Fibroblast of peridontal ligament (primary cell): ENCODE measurements at regions not wholly inside any gene's neighbourhood (a gene's known extent, or its start where the extent isn't known, plus 50 kb on each side); places are given as distances from the start of the nearest gene placed in this dataset.
"Not testable (repeated sequence)": the region's sequence is repeated elsewhere in the genome, so short reads cannot be mapped to it uniquely, and the experiment has no call there.

Experiments used
- DNase-seq: peaks from one replicate; pipeline ENCODE4 v3.0.0-alpha.2; 2010; ENCODE audit errors: extremely low read depth

- DNase-seq: no peak
These were observed 271.4 kb upstream of the GRM3 start for GRCh38 chr7:86372262-86372661.

GRCh38 chr7:86366946-86367345, 276.8 kb upstream of the GRM3 start:
- no peak for DNase-seq

DNA sequence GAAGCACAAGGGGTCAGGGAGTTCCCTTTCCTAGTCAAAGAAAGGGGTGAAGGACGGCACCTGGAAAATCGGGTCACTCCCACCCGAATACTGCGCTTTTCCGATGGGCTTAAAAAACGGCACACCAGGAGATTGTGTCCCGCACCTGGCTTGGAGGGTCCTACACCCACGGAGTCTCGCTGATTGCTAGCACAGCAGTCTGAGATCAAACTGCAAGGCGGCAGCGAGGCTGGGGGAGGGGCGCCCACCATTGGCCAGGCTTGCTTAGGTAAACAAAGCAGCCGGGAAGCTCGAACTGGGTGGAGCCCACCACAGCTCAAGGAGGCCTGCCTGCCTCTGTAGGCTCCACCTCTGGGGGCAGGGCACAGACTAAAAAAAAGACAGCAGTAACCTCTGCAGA, 303.3 kb upstream of the GRM3 start:
- DNase-seq: not testable (repeated sequence)

DNA sequence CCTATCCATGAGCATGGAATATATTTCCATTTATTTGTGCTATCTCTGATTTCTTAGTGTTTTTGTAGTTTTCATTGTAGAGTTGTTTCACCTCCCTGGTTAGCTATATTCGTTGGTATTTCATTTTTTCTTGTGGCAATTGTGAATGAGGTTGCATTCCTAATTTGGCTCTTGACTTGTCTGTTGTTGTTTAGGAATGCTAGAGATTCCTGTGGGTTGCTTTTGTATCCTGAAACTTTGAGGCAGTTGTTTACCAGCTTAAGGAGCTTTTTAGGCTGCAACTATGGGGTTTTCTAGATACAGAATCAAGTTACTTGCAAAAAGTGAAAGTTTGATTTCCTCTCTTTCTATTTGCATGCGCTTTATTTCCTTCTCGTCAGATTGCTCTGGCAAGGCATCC, 304.7 kb upstream of the GRM3 start:
- no peak for DNase-seq

DNA sequence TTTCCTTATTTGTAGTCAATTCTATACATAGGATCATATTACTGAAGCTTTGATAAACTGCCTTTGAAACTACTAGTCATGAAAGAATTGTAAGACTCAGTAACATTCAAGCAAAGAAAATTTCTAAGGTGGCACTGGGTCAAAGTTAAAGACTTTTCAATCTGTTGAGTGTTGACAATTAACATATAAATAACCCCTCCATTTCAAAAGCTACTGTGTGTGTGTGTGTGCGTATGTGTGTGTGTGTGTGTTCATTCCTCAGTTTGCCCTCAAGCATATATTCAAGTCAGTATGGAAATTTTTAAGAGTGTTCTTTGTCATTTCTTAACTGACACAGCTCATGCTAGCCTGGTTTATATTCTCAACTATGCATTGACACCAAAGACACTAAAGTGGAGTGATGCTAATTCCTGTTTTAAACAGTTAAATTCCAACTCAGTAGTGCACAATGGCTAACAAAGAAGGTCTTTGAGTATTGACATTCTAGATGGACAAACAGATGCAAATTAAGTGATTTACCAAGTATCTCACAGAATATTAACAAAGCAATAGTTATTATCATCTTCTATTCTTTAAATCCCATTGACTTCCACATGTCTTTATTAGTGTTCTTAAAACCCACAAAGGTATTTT, 314.8 kb upstream of the GRM3 start:
- no peak for DNase-seq

DNA sequence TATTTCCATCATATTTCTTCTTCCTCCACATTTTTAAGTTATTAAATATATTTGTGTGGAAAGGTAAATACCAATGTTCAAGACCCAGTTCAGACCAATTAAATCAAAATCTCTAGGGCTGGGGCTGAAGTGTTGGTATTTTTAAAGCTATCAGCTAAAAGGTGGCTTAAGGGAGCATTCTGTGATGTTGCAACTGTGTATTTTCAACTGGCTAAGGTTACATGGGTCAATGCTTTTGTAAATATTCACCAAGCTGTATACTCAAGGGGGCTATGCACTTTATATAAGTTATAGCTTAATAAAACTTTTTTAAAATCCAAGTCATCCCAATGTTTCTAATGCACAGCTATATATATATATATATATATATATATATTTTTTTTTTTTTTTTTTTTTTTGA, 316.9 kb upstream of the GRM3 start:
- no peak for DNase-seq

- no peak for DNase-seq
These were observed 322.8 kb upstream of the GRM3 start for GRCh38 chr7:86320889-86321288.

GRCh38 chr7:86320341-86320740, 323.4 kb upstream of the GRM3 start:
- no peak for DNase-seq

DNA sequence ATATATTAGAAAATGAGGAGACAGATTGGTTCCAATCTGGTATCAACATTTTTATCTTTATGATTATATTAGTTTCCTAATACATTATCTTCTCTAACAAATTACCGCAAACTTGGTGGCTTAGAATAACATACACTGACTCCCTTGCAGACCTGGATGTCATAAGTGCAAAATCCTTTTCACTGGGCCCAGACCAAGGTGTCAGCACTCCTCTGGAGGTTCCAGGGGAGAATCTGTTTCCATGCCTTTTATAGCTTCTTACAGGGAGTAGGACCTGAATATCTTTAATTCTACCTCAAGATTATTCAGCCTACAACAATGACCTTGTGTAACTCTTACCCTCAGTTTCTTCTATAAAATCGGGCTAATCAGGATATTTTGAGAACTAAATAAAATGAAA, 329.9 kb upstream of the GRM3 start:
- DNase-seq: no peak

DNA sequence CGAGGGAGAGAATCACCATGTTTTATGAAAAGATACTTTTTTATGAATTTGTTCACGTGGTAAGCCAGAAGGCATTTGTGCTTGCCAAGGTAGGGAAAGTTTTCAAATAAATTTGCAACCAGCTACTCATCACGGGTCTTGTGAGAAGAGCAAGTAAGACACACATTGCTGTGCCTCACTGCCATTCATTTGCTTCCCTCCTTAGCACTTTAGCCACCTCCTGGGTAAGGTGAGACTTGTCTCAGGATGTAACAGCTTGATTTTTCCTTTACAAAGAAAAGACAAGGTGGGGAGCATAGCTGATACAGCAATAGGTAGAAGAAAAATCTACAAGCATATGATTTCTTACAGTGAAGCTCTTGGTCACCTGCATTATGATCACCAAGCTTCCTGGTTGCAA, 342.4 kb upstream of the GRM3 start:
- no peak for DNase-seq

- DNase-seq: no peak
These were observed 348.2 kb upstream of the GRM3 start for GRCh38 chr7:86295526-86295925.

DNA sequence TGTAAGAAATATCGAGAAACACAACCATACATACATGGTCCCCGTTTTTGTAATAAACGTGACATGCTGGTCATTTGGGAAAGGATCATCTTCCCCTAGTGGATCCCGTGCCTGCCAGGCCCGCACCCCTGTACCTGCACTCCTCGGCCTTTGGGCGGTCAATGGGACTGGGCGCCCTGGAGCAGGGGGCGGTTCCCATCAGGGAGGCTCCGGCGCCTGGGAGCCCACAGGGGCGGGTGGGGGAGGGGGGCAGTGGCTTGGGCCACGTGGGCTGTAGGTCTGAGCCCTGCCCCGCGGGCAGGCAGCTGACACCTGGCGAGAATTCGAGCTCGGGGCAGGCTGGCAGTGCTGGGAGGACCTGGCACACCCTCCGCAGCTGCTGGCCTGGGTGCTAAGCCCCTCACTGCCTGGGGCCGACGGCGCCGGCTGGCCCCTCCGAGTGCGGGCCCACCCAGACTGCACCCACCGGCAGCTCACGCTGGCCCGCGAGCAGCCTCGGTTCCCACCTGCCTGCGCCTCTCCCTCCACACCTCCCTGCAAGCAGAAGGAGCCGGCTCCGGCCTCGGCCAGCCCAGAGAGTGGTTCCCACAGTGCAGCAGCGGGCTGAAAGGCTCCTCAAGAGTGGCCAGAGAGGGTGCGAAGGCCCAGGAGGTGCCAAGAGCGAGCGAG, 361.6 kb upstream of the GRM3 start:
- no peak for DNase-seq

- DNase-seq: no peak
These were observed 363.6 kb upstream of the GRM3 start for GRCh38 chr7:86280150-86280549.

- no peak for DNase-seq
These were observed 380.9 kb upstream of the GRM3 start for GRCh38 chr7:86262781-86263180.

GRCh38 chr7:86257894-86258293, 385.8 kb upstream of the GRM3 start:
- no peak for DNase-seq

DNA sequence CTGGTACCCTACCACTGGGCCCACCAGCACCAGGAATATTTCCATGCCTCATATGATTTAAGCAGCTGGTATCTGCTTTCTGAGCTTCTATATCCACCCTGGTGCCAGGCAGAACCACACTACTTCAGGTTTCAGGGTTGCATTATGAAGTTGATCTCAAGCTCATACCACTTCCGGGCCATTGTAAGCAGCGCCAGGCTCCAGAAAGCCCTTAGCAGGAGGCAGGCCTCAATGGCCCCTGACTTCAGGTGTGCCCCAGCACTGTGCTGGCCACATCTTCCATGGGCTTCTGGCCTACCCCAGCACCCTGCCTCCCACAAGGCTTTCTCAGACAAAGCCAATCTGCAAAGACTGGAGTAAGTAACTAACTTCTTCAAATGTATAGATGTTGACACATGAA, 391.3 kb upstream of the GRM3 start:
- no peak for DNase-seq

- DNase-seq: no peak
These were observed 394.7 kb upstream of the GRM3 start for GRCh38 chr7:86248977-86249376.

GRCh38 chr7:86243171-86243570, 400.5 kb upstream of the GRM3 start:
- no peak for DNase-seq

DNA sequence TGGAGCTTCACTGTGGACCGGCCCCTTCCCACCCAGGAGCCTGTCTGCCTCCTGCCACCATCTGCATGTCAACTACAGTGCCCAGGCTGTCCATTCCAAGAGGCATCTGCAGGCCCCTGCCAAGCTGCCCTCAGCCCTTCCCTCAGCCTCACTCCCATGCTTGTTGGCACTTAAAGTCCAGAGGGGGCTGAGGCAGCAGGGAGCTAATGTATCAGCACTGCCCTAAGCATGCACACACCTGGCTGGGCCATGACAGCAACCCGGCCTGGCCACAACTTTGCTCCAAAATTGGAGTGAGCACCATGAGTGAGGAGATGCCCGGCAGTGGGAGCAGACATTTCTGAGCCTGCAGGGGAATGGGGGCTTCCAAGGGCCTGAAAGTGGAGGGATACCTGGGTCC, 417.5 kb upstream of the GRM3 start:
- no peak for DNase-seq

DNA sequence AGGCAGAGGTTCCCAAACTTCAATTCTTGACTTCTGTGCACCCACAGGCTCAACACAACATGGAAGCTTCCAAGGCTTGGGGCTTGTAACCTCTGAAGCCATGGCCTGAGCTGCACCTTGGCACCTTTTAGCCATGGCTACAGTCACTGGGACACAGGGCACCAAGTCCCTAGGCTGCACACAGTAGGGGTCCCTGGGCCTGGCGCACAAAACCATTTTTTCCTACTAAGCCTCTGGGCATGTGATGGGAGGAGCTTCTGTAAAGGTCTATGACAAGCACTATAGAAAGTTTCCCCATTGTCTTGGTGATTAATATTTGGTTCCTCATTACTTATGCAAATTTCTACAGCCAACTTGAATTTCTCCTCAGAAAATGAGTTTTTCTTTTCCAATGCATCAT, 420.9 kb upstream of the GRM3 start:
- no peak for DNase-seq

GRCh38 chr7:86214734-86215133, 429.0 kb upstream of the GRM3 start:
- no peak for DNase-seq

DNA sequence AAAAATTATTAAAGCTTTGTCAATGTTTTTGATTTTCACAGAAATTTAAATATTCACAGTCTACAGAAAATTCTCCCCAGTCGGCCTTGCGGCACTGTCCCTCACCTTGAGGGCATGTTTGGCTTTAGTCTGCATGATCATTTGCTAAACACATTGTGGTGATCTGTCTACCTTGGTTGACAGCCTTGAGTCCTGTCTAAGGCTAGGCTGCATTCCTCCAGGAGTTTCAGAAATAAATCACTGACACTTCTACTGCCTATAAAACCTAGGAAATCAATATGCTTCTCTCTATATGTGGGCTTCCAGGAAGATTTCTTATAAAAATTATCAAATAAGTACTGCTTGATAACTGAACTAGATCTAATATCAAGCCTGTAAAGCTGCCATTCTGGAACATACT, 430.7 kb upstream of the GRM3 start:
- no peak for DNase-seq

DNA sequence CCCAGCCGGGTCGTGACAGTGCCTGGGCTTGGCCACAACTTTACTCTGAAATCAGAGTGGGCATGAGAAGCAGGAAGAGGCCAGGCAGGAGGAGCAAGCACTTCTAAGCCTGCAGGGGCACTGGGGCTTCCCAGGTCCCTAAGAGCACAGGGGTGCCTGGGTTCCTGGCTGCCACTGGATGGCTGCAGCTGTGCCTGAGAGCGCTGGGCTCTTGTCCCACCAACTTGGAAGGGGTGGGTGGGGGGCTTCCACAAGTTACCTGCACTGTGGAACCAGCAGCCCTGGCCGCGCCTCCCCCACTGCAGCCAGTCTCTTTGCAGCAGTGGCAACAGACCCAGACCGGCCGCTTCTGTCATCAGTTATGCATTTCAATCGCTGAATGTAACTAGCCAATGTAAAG, 434.7 kb upstream of the GRM3 start:
- DNase-seq: no peak

GRCh38 chr7:86207740-86208139, 436.0 kb upstream of the GRM3 start:
- DNase-seq: no peak
